ENCODE measurements at regions not wholly inside any gene's neighbourhood (a gene's known extent, or its start where the extent isn't known, plus 50 kb on each side); places are given as distances from the start of the nearest gene placed in this dataset.

- TF ChIP-seq GATA2 (CRISPR knock-in tag; IDR thresholded peaks at IDR 0.05) (no peak), MAX (IDR thresholded peaks at IDR 0.05; ENCODE audit: low read depth) (no peak), CTCF (IDR thresholded peaks at IDR 0.05) (no peak), EP300 (IDR thresholded peaks at IDR 0.05; ENCODE audit: borderline replicate concordance in 1 of 2, low read depth in 1 of 2, low read length in 1 of 2) (no peak), EZH2phosphoT487 (IDR thresholded peaks at IDR 0.05; ENCODE audit: borderline replicate concordance, low read depth) (no peak)
These were observed 57.4 kb upstream of the HAPSTR1 start for GRCh38 chr16:9034056-9034455.
